ENCODE measurements at regions not wholly inside any gene's neighbourhood (a gene's known extent, or its start where the extent isn't known, plus 50 kb on each side); places are given as distances from the start of the nearest gene placed in this dataset.

DNA sequence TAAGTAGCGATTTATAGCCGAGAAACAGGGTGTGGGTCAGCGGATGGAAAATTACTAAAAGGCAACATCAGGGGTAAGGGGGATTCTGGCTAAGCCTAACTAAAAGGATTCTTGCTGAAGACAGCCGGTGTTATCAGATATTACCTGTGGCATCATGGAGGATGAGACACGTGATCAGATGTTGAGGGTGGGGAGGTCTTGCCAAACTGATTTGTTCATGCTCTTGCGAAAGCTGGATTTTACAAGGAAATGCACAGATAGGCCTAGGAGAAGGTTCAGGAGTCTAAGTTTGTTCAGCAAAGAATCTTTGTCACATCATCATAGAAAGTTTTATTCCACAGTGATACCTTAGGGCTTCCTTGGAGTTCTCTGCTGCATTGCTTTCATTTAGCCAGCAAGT is 396.8 kb upstream of the TBL1XR1 start:
- TF ChIP-seq, protein P1, sequence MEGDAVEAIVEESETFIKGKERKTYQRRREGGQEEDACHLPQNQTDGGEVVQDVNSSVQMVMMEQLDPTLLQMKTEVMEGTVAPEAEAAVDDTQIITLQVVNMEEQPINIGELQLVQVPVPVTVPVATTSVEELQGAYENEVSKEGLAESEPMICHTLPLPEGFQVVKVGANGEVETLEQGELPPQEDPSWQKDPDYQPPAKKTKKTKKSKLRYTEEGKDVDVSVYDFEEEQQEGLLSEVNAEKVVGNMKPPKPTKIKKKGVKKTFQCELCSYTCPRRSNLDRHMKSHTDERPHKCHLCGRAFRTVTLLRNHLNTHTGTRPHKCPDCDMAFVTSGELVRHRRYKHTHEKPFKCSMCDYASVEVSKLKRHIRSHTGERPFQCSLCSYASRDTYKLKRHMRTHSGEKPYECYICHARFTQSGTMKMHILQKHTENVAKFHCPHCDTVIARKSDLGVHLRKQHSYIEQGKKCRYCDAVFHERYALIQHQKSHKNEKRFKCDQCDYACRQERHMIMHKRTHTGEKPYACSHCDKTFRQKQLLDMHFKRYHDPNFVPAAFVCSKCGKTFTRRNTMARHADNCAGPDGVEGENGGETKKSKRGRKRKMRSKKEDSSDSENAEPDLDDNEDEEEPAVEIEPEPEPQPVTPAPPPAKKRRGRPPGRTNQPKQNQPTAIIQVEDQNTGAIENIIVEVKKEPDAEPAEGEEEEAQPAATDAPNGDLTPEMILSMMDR (IDR thresholded peaks at IDR 0.05), result no peak
- no peak for TF ChIP-seq POLR2A (IDR thresholded peaks at IDR 0.05)

Measured in heart left ventricle (tissue), 13 donors.